Caco-2 (cell line): ENCODE measurements at regions not wholly inside any gene's neighbourhood (a gene's known extent, or its start where the extent isn't known, plus 50 kb on each side); places are given as distances from the start of the nearest gene placed in this dataset.

Experiments used
- BruUV-seq: library from RNA; stranded (reverse); fragments of 400-500 nt; replicated peaks from 2 replicates; lab custom pipeline; 2021; lab: Mats Ljungman, UMichigan
- CTCF ChIA-PET: fragments of 300-600 bp; sonication (Branson Sonifier 250); formaldehyde crosslinking; loops from one replicate; lab custom pipeline; 2022; ENCODE audit warnings: antibody characterized with exemption; lab: Charles Lee
- POLR2A ChIA-PET: fragments of 300-600 bp; sonication (Branson Sonifier 250); formaldehyde crosslinking; loops from one replicate; lab custom pipeline; 2022; ENCODE audit warnings: antibody characterized with exemption; lab: Charles Lee
- DNase-seq, 2 experiments: peaks; one replicate each; pipeline versions ENCODE4 v3.0.0 to v3.0.0-alpha.2; 2020 to 2022
- H3K27me3 ChIP-seq: replicated peaks from 2 replicates; pipeline ENCODE4 v1.6.0; 2011; ENCODE audit warnings: low read length; ENCODE audit not compliant: control insufficient read depth, insufficient read depth
- H3K36me3 ChIP-seq: 2 replicates; pipeline ENCODE4 v1.5.1; 2011; ENCODE audit warnings: low read length; ENCODE audit not compliant: control insufficient read depth, insufficient read depth
- H3K4me1 ChIP-seq: fragments of 250-450 bp; sonication (Bioruptor Pico); 2 replicates; pipeline ENCODE4 v1.5.1; 2020; ENCODE audit warnings: mild to moderate bottlenecking
- H3K4me3 ChIP-seq: 2 replicates; pipeline ENCODE4 v1.5.1; 2011; ENCODE audit warnings: low read depth, mild to moderate bottlenecking, control low read depth, low read length
- H3K9me3 ChIP-seq: fragments of 250-450 bp; sonication (Bioruptor Pico); 2 replicates; pipeline ENCODE4 v1.5.1; 2020; ENCODE audit warnings: mild to moderate bottlenecking, moderate library complexity
- H3K27ac Mint-ChIP-seq: one replicate; pipeline ENCODE4 v1.8.0; 2022; ENCODE audit warnings: mixed read lengths; ENCODE audit not compliant: unreplicated experiment
- H3K27me3 Mint-ChIP-seq: one replicate; pipeline ENCODE4 v1.8.0; 2022; ENCODE audit warnings: mixed read lengths; ENCODE audit not compliant: insufficient read depth, unreplicated experiment
- H3K36me3 Mint-ChIP-seq: one replicate; pipeline ENCODE4 v1.8.0; 2022; ENCODE audit warnings: mild to moderate bottlenecking, mixed read lengths; ENCODE audit not compliant: insufficient read depth, unreplicated experiment
- H3K4me1 Mint-ChIP-seq: one replicate; pipeline ENCODE4 v1.8.0; 2022; ENCODE audit warnings: low read depth, mixed read lengths; ENCODE audit not compliant: unreplicated experiment
- H3K4me3 Mint-ChIP-seq: one replicate; pipeline ENCODE4 v1.8.0; 2022; ENCODE audit warnings: mild to moderate bottlenecking, moderate library complexity, mixed read lengths; ENCODE audit not compliant: unreplicated experiment
- H3K9me3 Mint-ChIP-seq: one replicate; pipeline ENCODE4 v1.8.0; 2022; ENCODE audit warnings: mixed read lengths; ENCODE audit not compliant: unreplicated experiment
- intact Hi-C: fragments of 100-400 bp; cut with micrococcal nuclease; formaldehyde crosslinking; loops from one replicate; pipeline ENCODE4 v1.10.0; 2022; ENCODE audit not compliant: unreplicated experiment
- TF ChIP-seq, protein P1 (sequence below), 2 experiments: fragments of 200-600 bp in 1 of 2; IDR thresholded peaks; 1 replicate in 1 of 2; 2 replicates in 1 of 2; pipeline versions ENCODE4 v1.5.1 to v1.8.0; 2011 to 2022; ENCODE audit warnings: antibody characterized with exemption in 1 of 2, control low read depth in 1 of 2, inconsistent platforms in 1 of 2, low read depth in 1 of 2, low read length in 1 of 2, mild to moderate bottlenecking in 1 of 2, moderate library complexity in 1 of 2; ENCODE audit not compliant: insufficient read depth in 1 of 2, severe bottlenecking in 1 of 2, unreplicated experiment in 1 of 2

DNA sequence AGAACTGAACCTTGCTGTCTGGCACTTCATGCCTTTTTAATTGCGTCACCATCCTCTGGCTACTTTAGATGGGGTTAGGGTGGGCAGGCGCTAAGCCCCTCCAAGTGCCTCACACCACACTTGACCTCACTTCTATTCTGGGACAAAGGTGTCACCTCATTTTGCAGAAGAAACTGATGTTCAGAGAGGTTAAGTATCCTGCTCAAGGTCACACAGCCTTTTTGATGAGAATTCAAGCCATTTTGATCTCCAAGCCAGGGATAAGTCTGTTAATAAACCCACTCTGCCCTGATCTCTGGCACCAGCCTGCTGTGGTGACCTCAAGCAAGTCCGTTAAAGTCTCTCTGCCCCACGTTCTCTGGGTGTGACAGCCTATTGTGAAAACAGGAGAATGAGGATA is 58.8 kb upstream of the PRR23C start:
- DNase-seq: no peak
- no peak overlapping the region for H3K27ac Mint-ChIP-seq
- POLR2A ChIA-PET: no interaction called here
- H3K9me3 Mint-ChIP-seq: no peaks in the 10 kb centered on the region
- TF ChIP-seq, protein P1, sequence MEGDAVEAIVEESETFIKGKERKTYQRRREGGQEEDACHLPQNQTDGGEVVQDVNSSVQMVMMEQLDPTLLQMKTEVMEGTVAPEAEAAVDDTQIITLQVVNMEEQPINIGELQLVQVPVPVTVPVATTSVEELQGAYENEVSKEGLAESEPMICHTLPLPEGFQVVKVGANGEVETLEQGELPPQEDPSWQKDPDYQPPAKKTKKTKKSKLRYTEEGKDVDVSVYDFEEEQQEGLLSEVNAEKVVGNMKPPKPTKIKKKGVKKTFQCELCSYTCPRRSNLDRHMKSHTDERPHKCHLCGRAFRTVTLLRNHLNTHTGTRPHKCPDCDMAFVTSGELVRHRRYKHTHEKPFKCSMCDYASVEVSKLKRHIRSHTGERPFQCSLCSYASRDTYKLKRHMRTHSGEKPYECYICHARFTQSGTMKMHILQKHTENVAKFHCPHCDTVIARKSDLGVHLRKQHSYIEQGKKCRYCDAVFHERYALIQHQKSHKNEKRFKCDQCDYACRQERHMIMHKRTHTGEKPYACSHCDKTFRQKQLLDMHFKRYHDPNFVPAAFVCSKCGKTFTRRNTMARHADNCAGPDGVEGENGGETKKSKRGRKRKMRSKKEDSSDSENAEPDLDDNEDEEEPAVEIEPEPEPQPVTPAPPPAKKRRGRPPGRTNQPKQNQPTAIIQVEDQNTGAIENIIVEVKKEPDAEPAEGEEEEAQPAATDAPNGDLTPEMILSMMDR (IDR thresholded peaks at IDR 0.05; ENCODE audit: insufficient read depth in 1 of 2, low read depth in 1 of 2, low read length in 1 of 2, severe bottlenecking in 1 of 2, unreplicated experiment in 1 of 2): no peak
- peaks cover 4% of the 10 kb centered on the region for H3K36me3 Mint-ChIP-seq
- peaks cover 16% of the 10 kb centered on the region for H3K4me1 Mint-ChIP-seq
- H3K4me3 Mint-ChIP-seq: no peak overlapping the region
- no peaks in the 10 kb centered on the region for H3K36me3 ChIP-seq
- CTCF ChIA-PET: interaction anchor here (2.4 kb wide), 1 partner anchor 8 kb away, joined by 13 read pairs; no protein-coding TSS in a partner anchor
- BruUV-seq: no TSS peak
- H3K9me3 ChIP-seq: no peaks in the 10 kb centered on the region
- intact Hi-C loops: no loop called here
- no peaks in the 10 kb centered on the region for H3K27me3 Mint-ChIP-seq
- no peak overlapping the region for H3K4me3 ChIP-seq
- H3K4me1 ChIP-seq: peaks cover 32% of the 10 kb centered on the region
- no peaks in the 10 kb centered on the region for H3K27me3 ChIP-seq

- CTCF ChIA-PET: no interaction called here
- no TSS peak for BruUV-seq
- H3K9me3 ChIP-seq: no peaks in the 10 kb centered on the region
- Mint-ChIP-seq H3K27me3 (no peaks in the 10 kb centered on the region), H3K36me3 (peaks cover 4% of the 10 kb centered on the region), H3K4me3 (no peak overlapping the region), H3K9me3 (no peaks in the 10 kb centered on the region), H3K4me1 (peaks cover 16% of the 10 kb centered on the region), H3K27ac (no peak overlapping the region)
- DNase-seq: no peak
- POLR2A ChIA-PET: no interaction called here
- intact Hi-C loops: no loop called here
- no peaks in the 10 kb centered on the region for H3K36me3 ChIP-seq
- H3K27me3 ChIP-seq: no peaks in the 10 kb centered on the region
- peaks cover 32% of the 10 kb centered on the region for H3K4me1 ChIP-seq
- TF ChIP-seq, protein P1 (IDR thresholded peaks at IDR 0.05; ENCODE audit: insufficient read depth in 1 of 2, low read depth in 1 of 2, low read length in 1 of 2, severe bottlenecking in 1 of 2, unreplicated experiment in 1 of 2): no peak
- H3K4me3 ChIP-seq: no peak overlapping the region
Observed at GRCh38 chr3:139104062-139104461, 59.4 kb upstream of the PRR23C start.

DNA sequence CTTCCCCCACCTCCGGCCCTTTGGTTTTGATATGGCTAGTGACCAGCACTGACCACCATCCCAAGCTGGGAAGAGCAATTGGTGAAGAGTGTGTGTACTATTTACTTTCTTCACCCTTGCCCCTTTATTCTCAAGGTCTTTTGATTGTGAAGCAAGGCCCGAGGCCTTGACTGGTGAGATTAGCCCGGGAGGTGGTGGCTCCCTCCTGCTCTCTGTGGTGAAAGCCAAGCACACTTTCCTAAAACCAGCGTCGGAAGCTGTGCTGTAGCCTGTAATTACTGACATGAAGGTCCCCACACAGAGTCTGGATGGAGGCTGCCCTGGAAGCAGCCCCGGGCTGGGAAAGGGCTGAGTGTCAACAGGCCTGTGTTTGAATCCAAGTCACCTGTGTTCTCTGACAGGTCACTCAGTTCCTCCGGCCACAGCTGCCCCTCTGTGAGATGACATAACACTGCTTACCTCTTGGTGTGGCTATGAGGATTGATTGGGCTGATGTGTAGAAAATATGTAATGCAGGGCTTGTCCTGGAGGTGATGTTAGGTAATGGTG is 60.5 kb upstream of the PRR23C start:
- intact Hi-C loops: no loop called here
- TF ChIP-seq, protein P1 (IDR thresholded peaks at IDR 0.05; ENCODE audit: insufficient read depth in 1 of 2, low read depth in 1 of 2, low read length in 1 of 2, severe bottlenecking in 1 of 2, unreplicated experiment in 1 of 2): no peak
- POLR2A ChIA-PET: no interaction called here
- no peak overlapping the region for H3K4me3 Mint-ChIP-seq
- H3K4me1 ChIP-seq: peaks cover 32% of the 10 kb centered on the region
- no peaks in the 10 kb centered on the region for H3K27me3 ChIP-seq
- no peaks in the 10 kb centered on the region for H3K36me3 ChIP-seq
- H3K9me3 ChIP-seq: no peaks in the 10 kb centered on the region
- peaks cover 4% of the 10 kb centered on the region for H3K36me3 Mint-ChIP-seq
- H3K4me3 ChIP-seq: no peak overlapping the region
- peak overlapping the region; percentile 29 for H3K27ac Mint-ChIP-seq
- no TSS peak for BruUV-seq
- no peak for DNase-seq
- H3K27me3 Mint-ChIP-seq: no peaks in the 10 kb centered on the region
- peaks cover 16% of the 10 kb centered on the region for H3K4me1 Mint-ChIP-seq
- CTCF ChIA-PET: no interaction called here
- no peaks in the 10 kb centered on the region for H3K9me3 Mint-ChIP-seq
